ENCODE measurements at regions not wholly inside any gene's neighbourhood (a gene's known extent, or its start where the extent isn't known, plus 50 kb on each side); places are given as distances from the start of the nearest gene placed in this dataset.

- TF ChIP-seq, protein P1, sequence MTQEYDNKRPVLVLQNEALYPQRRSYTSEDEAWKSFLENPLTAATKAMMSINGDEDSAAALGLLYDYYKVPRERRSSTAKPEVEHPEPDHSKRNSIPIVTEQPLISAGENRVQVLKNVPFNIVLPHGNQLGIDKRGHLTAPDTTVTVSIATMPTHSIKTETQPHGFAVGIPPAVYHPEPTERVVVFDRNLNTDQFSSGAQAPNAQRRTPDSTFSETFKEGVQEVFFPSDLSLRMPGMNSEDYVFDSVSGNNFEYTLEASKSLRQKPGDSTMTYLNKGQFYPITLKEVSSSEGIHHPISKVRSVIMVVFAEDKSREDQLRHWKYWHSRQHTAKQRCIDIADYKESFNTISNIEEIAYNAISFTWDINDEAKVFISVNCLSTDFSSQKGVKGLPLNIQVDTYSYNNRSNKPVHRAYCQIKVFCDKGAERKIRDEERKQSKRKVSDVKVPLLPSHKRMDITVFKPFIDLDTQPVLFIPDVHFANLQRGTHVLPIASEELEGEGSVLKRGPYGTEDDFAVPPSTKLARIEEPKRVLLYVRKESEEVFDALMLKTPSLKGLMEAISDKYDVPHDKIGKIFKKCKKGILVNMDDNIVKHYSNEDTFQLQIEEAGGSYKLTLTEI (CRISPR knock-in tag; conservative IDR thresholded peaks at IDR 0.05) = no peak
- no peak for TF ChIP-seq HCFC1 (IDR thresholded peaks at IDR 0.05; ENCODE audit: low read depth, low read length)
- no peak for TF ChIP-seq RXRA (CRISPR knock-in tag; IDR thresholded peaks at IDR 0.05)
- TF ChIP-seq DMAP1 (CRISPR knock-in tag; IDR thresholded peaks at IDR 0.05) = no peak
- TF ChIP-seq, protein P2, sequence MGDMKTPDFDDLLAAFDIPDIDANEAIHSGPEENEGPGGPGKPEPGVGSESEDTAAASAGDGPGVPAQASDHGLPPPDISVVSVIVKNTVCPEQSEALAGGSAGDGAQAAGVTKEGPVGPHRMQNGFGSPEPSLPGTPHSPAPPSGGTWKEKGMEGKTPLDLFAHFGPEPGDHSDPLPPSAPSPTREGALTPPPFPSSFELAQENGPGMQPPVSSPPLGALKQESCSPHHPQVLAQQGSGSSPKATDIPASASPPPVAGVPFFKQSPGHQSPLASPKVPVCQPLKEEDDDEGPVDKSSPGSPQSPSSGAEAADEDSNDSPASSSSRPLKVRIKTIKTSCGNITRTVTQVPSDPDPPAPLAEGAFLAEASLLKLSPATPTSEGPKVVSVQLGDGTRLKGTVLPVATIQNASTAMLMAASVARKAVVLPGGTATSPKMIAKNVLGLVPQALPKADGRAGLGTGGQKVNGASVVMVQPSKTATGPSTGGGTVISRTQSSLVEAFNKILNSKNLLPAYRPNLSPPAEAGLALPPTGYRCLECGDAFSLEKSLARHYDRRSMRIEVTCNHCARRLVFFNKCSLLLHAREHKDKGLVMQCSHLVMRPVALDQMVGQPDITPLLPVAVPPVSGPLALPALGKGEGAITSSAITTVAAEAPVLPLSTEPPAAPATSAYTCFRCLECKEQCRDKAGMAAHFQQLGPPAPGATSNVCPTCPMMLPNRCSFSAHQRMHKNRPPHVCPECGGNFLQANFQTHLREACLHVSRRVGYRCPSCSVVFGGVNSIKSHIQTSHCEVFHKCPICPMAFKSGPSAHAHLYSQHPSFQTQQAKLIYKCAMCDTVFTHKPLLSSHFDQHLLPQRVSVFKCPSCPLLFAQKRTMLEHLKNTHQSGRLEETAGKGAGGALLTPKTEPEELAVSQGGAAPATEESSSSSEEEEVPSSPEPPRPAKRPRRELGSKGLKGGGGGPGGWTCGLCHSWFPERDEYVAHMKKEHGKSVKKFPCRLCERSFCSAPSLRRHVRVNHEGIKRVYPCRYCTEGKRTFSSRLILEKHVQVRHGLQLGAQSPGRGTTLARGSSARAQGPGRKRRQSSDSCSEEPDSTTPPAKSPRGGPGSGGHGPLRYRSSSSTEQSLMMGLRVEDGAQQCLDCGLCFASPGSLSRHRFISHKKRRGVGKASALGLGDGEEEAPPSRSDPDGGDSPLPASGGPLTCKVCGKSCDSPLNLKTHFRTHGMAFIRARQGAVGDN (CRISPR knock-in tag; IDR thresholded peaks at IDR 0.05) = peak; percentile 69
- no peak for TF ChIP-seq IRF2 (CRISPR knock-in tag; IDR thresholded peaks at IDR 0.05)
- TF ChIP-seq ATF3 (CRISPR knock-in tag; IDR thresholded peaks at IDR 0.05) = no peak
- TF ChIP-seq LCORL (IDR thresholded peaks at IDR 0.05) = no peak
- no peak for TF ChIP-seq LCORL (CRISPR knock-in tag; IDR thresholded peaks at IDR 0.05)
- TF ChIP-seq, protein P3, sequence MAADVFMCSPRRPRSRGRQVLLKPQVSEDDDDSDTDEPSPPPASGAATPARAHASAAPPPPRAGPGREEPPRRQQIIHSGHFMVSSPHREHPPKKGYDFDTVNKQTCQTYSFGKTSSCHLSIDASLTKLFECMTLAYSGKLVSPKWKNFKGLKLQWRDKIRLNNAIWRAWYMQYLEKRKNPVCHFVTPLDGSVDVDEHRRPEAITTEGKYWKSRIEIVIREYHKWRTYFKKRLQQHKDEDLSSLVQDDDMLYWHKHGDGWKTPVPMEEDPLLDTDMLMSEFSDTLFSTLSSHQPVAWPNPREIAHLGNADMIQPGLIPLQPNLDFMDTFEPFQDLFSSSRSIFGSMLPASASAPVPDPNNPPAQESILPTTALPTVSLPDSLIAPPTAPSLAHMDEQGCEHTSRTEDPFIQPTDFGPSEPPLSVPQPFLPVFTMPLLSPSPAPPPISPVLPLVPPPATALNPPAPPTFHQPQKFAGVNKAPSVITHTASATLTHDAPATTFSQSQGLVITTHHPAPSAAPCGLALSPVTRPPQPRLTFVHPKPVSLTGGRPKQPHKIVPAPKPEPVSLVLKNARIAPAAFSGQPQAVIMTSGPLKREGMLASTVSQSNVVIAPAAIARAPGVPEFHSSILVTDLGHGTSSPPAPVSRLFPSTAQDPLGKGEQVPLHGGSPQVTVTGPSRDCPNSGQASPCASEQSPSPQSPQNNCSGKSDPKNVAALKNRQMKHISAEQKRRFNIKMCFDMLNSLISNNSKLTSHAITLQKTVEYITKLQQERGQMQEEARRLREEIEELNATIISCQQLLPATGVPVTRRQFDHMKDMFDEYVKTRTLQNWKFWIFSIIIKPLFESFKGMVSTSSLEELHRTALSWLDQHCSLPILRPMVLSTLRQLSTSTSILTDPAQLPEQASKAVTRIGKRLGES (CRISPR knock-in tag; IDR thresholded peaks at IDR 0.05; ENCODE audit: borderline replicate concordance) = no peak
- no peak for TF ChIP-seq HINFP (CRISPR knock-in tag; IDR thresholded peaks at IDR 0.05; ENCODE audit: low read depth)
- 0 out of 2 replicates have a peak, but pooled peaks have one; percentile 52 for TF ChIP-seq ZBTB38 (CRISPR knock-in tag; IDR thresholded peaks at IDR 0.05)
- TF ChIP-seq GTF2F1 (IDR thresholded peaks at IDR 0.05; ENCODE audit: low read length) = no peak
- TF ChIP-seq KAT8 (CRISPR knock-in tag; IDR thresholded peaks at IDR 0.05) = no peak
- TF ChIP-seq ZBTB37 (CRISPR knock-in tag; IDR thresholded peaks at IDR 0.05) = no peak
- TF ChIP-seq SRSF1 (optimal IDR thresholded peaks at IDR 0.05; ENCODE audit: low read depth, low read length) = no peak
- no peak for TF ChIP-seq ELF4 (CRISPR knock-in tag; IDR thresholded peaks at IDR 0.05; ENCODE audit: borderline replicate concordance)
- TF ChIP-seq HMG20B (CRISPR knock-in tag; conservative IDR thresholded peaks at IDR 0.05) = no peak
- TF ChIP-seq ZNF83 (CRISPR knock-in tag; IDR thresholded peaks at IDR 0.05; ENCODE audit: borderline replicate concordance) = no peak
Measured at GRCh38 chr1:234899041-234899729, 229.5 kb downstream of the TOMM20 start (continued).
